ENCODE measurements at regions not wholly inside any gene's neighbourhood (a gene's known extent, or its start where the extent isn't known, plus 50 kb on each side); places are given as distances from the start of the nearest gene placed in this dataset.

- TF ChIP-seq REST (IDR thresholded peaks at IDR 0.05; ENCODE audit: low read depth, low read length) = no peak
- no peak for TF ChIP-seq ZBED1 (IDR thresholded peaks at IDR 0.05; ENCODE audit: borderline replicate concordance)
- no peak for TF ChIP-seq IRF4 (IDR thresholded peaks at IDR 0.05; ENCODE audit: low read depth, low read length)
- no peak for TF ChIP-seq ASH2L (IDR thresholded peaks at IDR 0.05; ENCODE audit: borderline replicate concordance, low read depth)
- no peak for TF ChIP-seq MXI1 (IDR thresholded peaks at IDR 0.05; ENCODE audit: low read depth, low read length)
Measured at GRCh38 chr2:19653509-19653908, 248.3 kb downstream of the TTC32 start (continued).

DNA sequence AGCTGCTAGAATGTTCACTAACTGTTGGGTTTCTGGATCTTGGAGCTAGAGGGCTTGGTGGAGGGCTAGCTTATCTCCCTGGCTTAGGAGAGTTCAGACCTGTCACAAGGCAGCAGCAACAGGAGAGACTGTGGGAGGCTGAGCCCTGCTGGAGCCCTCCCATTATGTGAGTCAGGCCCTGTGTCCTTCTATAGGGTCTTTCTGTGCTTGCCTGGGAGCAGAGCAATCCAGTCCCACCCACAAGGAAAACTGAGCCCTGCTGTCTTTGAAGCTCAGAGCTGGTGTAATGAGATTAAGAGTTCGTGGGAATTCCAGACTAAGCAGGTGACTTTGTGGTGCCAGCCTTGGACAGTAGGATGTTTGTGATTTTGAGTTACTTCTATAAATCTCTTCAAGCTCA, 249.0 kb downstream of the TTC32 start:
- SMC1A ChIA-PET (ENCODE audit: uncharacterized antibody, unreplicated experiment) = no interaction called here
- BruUV-seq (replicated peaks) = no TSS peak
- POLR2A ChIA-PET = no interaction called here
- intact Hi-C loops (cut with micrococcal nuclease; ENCODE audit: unreplicated experiment) = no loop called here
- FAIRE-seq (no peak), DNase-seq (ENCODE audit: low read depth, low spot score) (no peak), ATAC-seq (no peak)
- H3K4me1 ChIP-seq (ENCODE audit: control insufficient read depth, insufficient read depth, low read length) = no peaks in the 10 kb centered on the region
- in situ Hi-C loops (cut with MboI) = no loop called here
- no peaks in the 10 kb centered on the region for H3K79me2 ChIP-seq (ENCODE audit: control insufficient read depth, insufficient read depth, low read length)
- peaks cover 0 to 2% of the 10 kb centered on the region in 2 experiments; a peak in 2 of 4 replicates for H3K27me3 ChIP-seq (replicated peaks in 1 of 2; ENCODE audit: control insufficient read depth in 2 of 2, insufficient read depth in 2 of 2, low read length in 1 of 2)
- H3K27ac ChIP-seq (ENCODE audit: control insufficient read depth, insufficient read depth) = no peak overlapping the region
- no peak overlapping the region for H2AFZ ChIP-seq (ENCODE audit: control insufficient read depth, low read depth, low read length)
- H3K36me3 ChIP-seq (ENCODE audit: control insufficient read depth in 2 of 2, insufficient read depth in 2 of 2, low read length in 1 of 2) = no peaks in the 10 kb centered on the region
- no peaks in the 10 kb centered on the region for H3K9me3 ChIP-seq (replicated peaks; ENCODE audit: control insufficient read depth, insufficient read depth, low read length)
- RAD21 ChIA-PET (ENCODE audit: unreplicated experiment) = no interaction called here
- CTCF ChIA-PET = no interaction called here
- H3K9ac ChIP-seq (ENCODE audit: control insufficient read depth, insufficient read depth, low read length) = no peak overlapping the region
- H3K4me2 ChIP-seq (ENCODE audit: control insufficient read depth, insufficient read depth) = no peak overlapping the region
- H4K20me1 ChIP-seq (ENCODE audit: control insufficient read depth, insufficient read depth) = no peaks in the 10 kb centered on the region; the same call in 1 of the 2 replicates
- WGBS (ENCODE audit: insufficient coverage, insufficient replicate concordance, low lambda C conversion rate, missing lambda C conversion rate) = 7% methylated on average over 1 of the region's 1 CpG
- H3K4me3 ChIP-seq = no peak overlapping the region
- TF ChIP-seq RAD21 (IDR thresholded peaks at IDR 0.05; ENCODE audit: insufficient read depth, low read depth, low read length) (no peak), LARP7 (IDR thresholded peaks at IDR 0.05) (no peak), ZSCAN29 (IDR thresholded peaks at IDR 0.05) (no peak), GATAD2B (conservative IDR thresholded peaks at IDR 0.05; ENCODE audit: low read depth) (no peak), BRCA1 (IDR thresholded peaks at IDR 0.05; ENCODE audit: low read depth, low read length) (no peak), SP1 (IDR thresholded peaks at IDR 0.05; ENCODE audit: low read depth, low read length) (no peak), POLR2AphosphoS2 (IDR thresholded peaks at IDR 0.05; ENCODE audit: low read depth, low read length) (no peak), EZH2 (IDR thresholded peaks at IDR 0.05; ENCODE audit: borderline replicate concordance, control insufficient read depth, low read depth, low read length) (no peak), CREB1 (IDR thresholded peaks at IDR 0.05; ENCODE audit: low read depth) (no peak), NRF1 (conservative IDR thresholded peaks at IDR 0.05; ENCODE audit: low read depth, low read length) (no peak)
- TF ChIP-seq, protein P1, sequence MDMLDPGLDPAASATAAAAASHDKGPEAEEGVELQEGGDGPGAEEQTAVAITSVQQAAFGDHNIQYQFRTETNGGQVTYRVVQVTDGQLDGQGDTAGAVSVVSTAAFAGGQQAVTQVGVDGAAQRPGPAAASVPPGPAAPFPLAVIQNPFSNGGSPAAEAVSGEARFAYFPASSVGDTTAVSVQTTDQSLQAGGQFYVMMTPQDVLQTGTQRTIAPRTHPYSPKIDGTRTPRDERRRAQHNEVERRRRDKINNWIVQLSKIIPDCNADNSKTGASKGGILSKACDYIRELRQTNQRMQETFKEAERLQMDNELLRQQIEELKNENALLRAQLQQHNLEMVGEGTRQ (IDR thresholded peaks at IDR 0.05; ENCODE audit: borderline replicate concordance, low read depth, low read length) = no peak
- TF ChIP-seq, protein P2, sequence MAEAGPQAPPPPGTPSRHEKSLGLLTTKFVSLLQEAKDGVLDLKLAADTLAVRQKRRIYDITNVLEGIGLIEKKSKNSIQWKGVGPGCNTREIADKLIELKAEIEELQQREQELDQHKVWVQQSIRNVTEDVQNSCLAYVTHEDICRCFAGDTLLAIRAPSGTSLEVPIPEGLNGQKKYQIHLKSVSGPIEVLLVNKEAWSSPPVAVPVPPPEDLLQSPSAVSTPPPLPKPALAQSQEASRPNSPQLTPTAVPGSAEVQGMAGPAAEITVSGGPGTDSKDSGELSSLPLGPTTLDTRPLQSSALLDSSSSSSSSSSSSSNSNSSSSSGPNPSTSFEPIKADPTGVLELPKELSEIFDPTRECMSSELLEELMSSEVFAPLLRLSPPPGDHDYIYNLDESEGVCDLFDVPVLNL (IDR thresholded peaks at IDR 0.05; ENCODE audit: low read depth, low read length) = no peak

Data from GM12878 (cell line).